Activated CD8-positive, alpha-beta memory T cell treated with anti-CD3 and anti-CD28 coated beads for 1 hour (primary cell): ENCODE measurements at regions not wholly inside any gene's neighbourhood (a gene's known extent, or its start where the extent isn't known, plus 50 kb on each side); places are given as distances from the start of the nearest gene placed in this dataset.
"Not testable (repeated sequence)": the region's sequence is repeated elsewhere in the genome, so short reads cannot be mapped to it uniquely, and the experiment has no call there.

Source experiments
- DNase-seq, 2 donors: peaks; one replicate each; pipeline ENCODE4 v3.0.0-alpha.2; 2020; ENCODE audit warnings: low read depth in 1 of 2; ENCODE audit errors: extremely low read depth in 1 of 2

GRCh38 chr1:8171751-8172464, 145.8 kb upstream of the ERRFI1 start:
- DNase-seq = no peak

- DNase-seq = no peak
Observed at GRCh38 chr1:8170059-8170835, 144.1 kb upstream of the ERRFI1 start.

- peak in 1 of 2 donors; percentile 28 for DNase-seq
Observed at GRCh38 chr1:8169364-8170058, 143.4 kb upstream of the ERRFI1 start.

GRCh38 chr1:8167936-8168335, 141.8 kb upstream of the ERRFI1 start:
- DNase-seq = no peak

- no peak for DNase-seq
Observed at GRCh38 chr1:8166406-8166805, 140.3 kb upstream of the ERRFI1 start.

- DNase-seq = no peak
Observed at GRCh38 chr1:8165595-8166360, 139.7 kb upstream of the ERRFI1 start.

- no peak for DNase-seq
Observed at GRCh38 chr1:8164670-8165069, 138.6 kb upstream of the ERRFI1 start.

- no peak for DNase-seq
Observed at GRCh38 chr1:8163039-8163438, 136.9 kb upstream of the ERRFI1 start.

GRCh38 chr1:8162168-8162567, 136.1 kb upstream of the ERRFI1 start:
- DNase-seq = no peak

GRCh38 chr1:8161546-8162105, 135.5 kb upstream of the ERRFI1 start:
- no peak for DNase-seq

- DNase-seq = no peak
Observed at GRCh38 chr1:8159470-8160024, 133.4 kb upstream of the ERRFI1 start.

- DNase-seq = no peak
Observed at GRCh38 chr1:8158995-8159394, 132.9 kb upstream of the ERRFI1 start.

GRCh38 chr1:8157765-8158164, 131.7 kb upstream of the ERRFI1 start:
- no peak for DNase-seq

- no peak for DNase-seq
Observed at GRCh38 chr1:8155528-8156186, 129.5 kb upstream of the ERRFI1 start.

GRCh38 chr1:8154621-8155052, 128.5 kb upstream of the ERRFI1 start:
- DNase-seq = no peak

GRCh38 chr1:8153961-8154360, 127.9 kb upstream of the ERRFI1 start:
- no peak for DNase-seq

GRCh38 chr1:8152731-8153702, 126.9 kb upstream of the ERRFI1 start:
- peak; percentile 8 to 25 for DNase-seq

GRCh38 chr1:8151647-8152046, 125.5 kb upstream of the ERRFI1 start:
- DNase-seq = no peak

- DNase-seq = not testable (repeated sequence)
Observed at GRCh38 chr1:8149756-8150155, 123.6 kb upstream of the ERRFI1 start.
